Mesenchymal stem cell (in vitro differentiated cells and primary cell): ENCODE measurements at regions not wholly inside any gene's neighbourhood (a gene's known extent, or its start where the extent isn't known, plus 50 kb on each side); places are given as distances from the start of the nearest gene placed in this dataset. TPM values are rescaled to one million over a fixed set of nuclear protein-coding genes. Genes with fewer than 3 reads are reported as not detected.

ENCODE experiments used
- DNase-seq: peaks from one replicate; pipeline ENCODE4 v3.0.0-alpha.2; 2013
- H2AFZ ChIP-seq: one replicate; pipeline ENCODE4 v1.6.1; 2013; ENCODE audit warnings: low read depth, mild to moderate bottlenecking, control low read depth, inconsistent platforms, low read length, moderate library complexity
- H2AK5ac ChIP-seq: 2 replicates; pipeline ENCODE4 v1.6.1; 2013; ENCODE audit warnings: low read length, moderate library complexity, mild to moderate bottlenecking, inconsistent platforms; ENCODE audit not compliant: severe bottlenecking
- H2BK120ac ChIP-seq: one replicate; pipeline ENCODE4 v1.6.1; 2013; ENCODE audit warnings: low read depth, mild to moderate bottlenecking, inconsistent platforms, low read length, moderate library complexity
- H2BK12ac ChIP-seq, 2 experiments: one replicate each; pipeline ENCODE4 v1.6.1; 2013; ENCODE audit warnings: inconsistent platforms in 2 of 2, low read length in 2 of 2, mild to moderate bottlenecking in 2 of 2, moderate library complexity in 2 of 2, control low read depth in 1 of 2
- H2BK15ac ChIP-seq: one replicate; pipeline ENCODE4 v1.6.1; 2013; ENCODE audit warnings: mild to moderate bottlenecking, low read depth, inconsistent platforms; ENCODE audit not compliant: poor library complexity, severe bottlenecking
- H2BK5ac ChIP-seq: 2 replicates; pipeline ENCODE4 v1.6.1; 2013; ENCODE audit warnings: low read depth, mild to moderate bottlenecking, low read length, control low read depth, inconsistent platforms; ENCODE audit not compliant: poor library complexity, severe bottlenecking
- H3K14ac ChIP-seq, 2 experiments: one replicate each; pipeline ENCODE4 v1.6.1; 2013; ENCODE audit warnings: inconsistent platforms in 2 of 2, low read length in 2 of 2, control low read depth in 1 of 2, mild to moderate bottlenecking in 1 of 2, moderate library complexity in 1 of 2
- H3K18ac ChIP-seq, 2 experiments: one replicate each; pipeline ENCODE4 v1.6.1; 2013; ENCODE audit warnings: inconsistent platforms in 2 of 2, low read length in 2 of 2, control low read depth in 1 of 2, low read depth in 1 of 2, mild to moderate bottlenecking in 1 of 2
- H3K23ac ChIP-seq, 2 experiments: one replicate each; pipeline ENCODE4 v1.6.1; 2013; ENCODE audit warnings: inconsistent platforms in 2 of 2, low read length in 2 of 2, mild to moderate bottlenecking in 2 of 2, moderate library complexity in 2 of 2, control low read depth in 1 of 2
- H3K27ac ChIP-seq: 2 replicates; pipeline ENCODE4 v1.5.1; 2013; ENCODE audit warnings: mild to moderate bottlenecking, moderate library complexity, low read length, control low read depth, inconsistent platforms; ENCODE audit not compliant: poor library complexity, severe bottlenecking
- H3K27me3 ChIP-seq, 2 experiments: 2 replicates each; pipeline versions ENCODE4 v1.6.1 to v1.7.0; 2013; ENCODE audit warnings: low read length in 2 of 2, mild to moderate bottlenecking in 2 of 2, moderate library complexity in 2 of 2, control low read depth in 1 of 2, inconsistent platforms in 1 of 2; ENCODE audit not compliant: control insufficient read depth in 1 of 2, insufficient read depth in 1 of 2
- H3K36me3 ChIP-seq, 2 experiments: 2 replicates each; pipeline versions ENCODE4 v1.6.1 to v1.7.0; 2013; ENCODE audit warnings: low read length in 2 of 2, control low read depth in 1 of 2, inconsistent platforms in 1 of 2, low read depth in 1 of 2, mild to moderate bottlenecking in 1 of 2; ENCODE audit not compliant: insufficient read depth in 2 of 2, control insufficient read depth in 1 of 2
- H3K4ac ChIP-seq, 2 experiments: one replicate each; pipeline ENCODE4 v1.6.1; 2013; ENCODE audit warnings: inconsistent platforms in 2 of 2, low read length in 2 of 2, mild to moderate bottlenecking in 2 of 2, moderate library complexity in 2 of 2, control low read depth in 1 of 2, low read depth in 1 of 2
- H3K4me1 ChIP-seq: 2 replicates; pipeline ENCODE4 v1.6.1; 2013; ENCODE audit warnings: low read depth, low read length, control low read depth; ENCODE audit not compliant: control insufficient read depth, insufficient read depth
- H3K4me2 ChIP-seq: 2 replicates; pipeline ENCODE4 v1.6.1; 2013; ENCODE audit warnings: low read length, mild to moderate bottlenecking, inconsistent platforms; ENCODE audit not compliant: poor library complexity, severe bottlenecking
- H3K4me3 ChIP-seq, 2 experiments: 2 replicates each; pipeline versions ENCODE4 v1.5.1 to v1.7.0; 2013; ENCODE audit warnings: low read length in 2 of 2, mild to moderate bottlenecking in 2 of 2, control low read depth in 1 of 2, low read depth in 1 of 2; ENCODE audit not compliant: insufficient read depth in 1 of 2
- H3K79me1 ChIP-seq: replicated peaks from 2 replicates; pipeline ENCODE4 v1.6.1; 2013; ENCODE audit warnings: mild to moderate bottlenecking, control low read depth, low read length, inconsistent platforms; ENCODE audit not compliant: poor library complexity, severe bottlenecking
- H3K9ac ChIP-seq: 2 replicates; pipeline ENCODE4 v1.7.0; 2013; ENCODE audit warnings: mild to moderate bottlenecking, low read length, moderate library complexity
- H3K9me3 ChIP-seq: 2 replicates; pipeline ENCODE4 v1.7.0; 2013; ENCODE audit warnings: mild to moderate bottlenecking, low read length; ENCODE audit not compliant: control insufficient read depth
- H4K8ac ChIP-seq: one replicate; pipeline ENCODE4 v1.6.1; 2013; ENCODE audit warnings: inconsistent platforms, mild to moderate bottlenecking, low read length, moderate library complexity
- H4K91ac ChIP-seq: one replicate; pipeline ENCODE4 v1.6.1; 2013; ENCODE audit warnings: mild to moderate bottlenecking, low read length, inconsistent platforms
- WGBS: methylation state at CpG from one replicate; pipeline ENCODE4 v1.1.7; 2013; ENCODE audit warnings: mixed read lengths; 5-methylcytosine and 5-hydroxymethylcytosine counted together
- small RNA-seq: library from polyadenylated mRNA; stranded (forward); fragments of <200 nt; extraction: miRNeasy Mini kit (QIAGEN cat#:217004); gene quantifications from one replicate; pipeline ENCODE3, GENCODE V24; 2013; ENCODE audit warnings: low read depth

GRCh38 chr5:174667526-174667925 is 56.9 kb upstream of the MSX2 start:
- peaks cover 0 to 16% of the 10 kb centered on the region in 2 experiments for H3K27me3 ChIP-seq

GRCh38 chr5:174668349-174668748 is 56.0 kb upstream of the MSX2 start:
- H3K14ac ChIP-seq = no peak overlapping the region
- no peak overlapping the region for H3K4me2 ChIP-seq
- H3K9me3 ChIP-seq = peaks cover 18% of the 10 kb centered on the region
- H3K23ac ChIP-seq = no peak overlapping the region
- H2BK15ac ChIP-seq = no peak overlapping the region
- no peak overlapping the region for H2BK120ac ChIP-seq
- no peak for DNase-seq
- no peak overlapping the region for H2AFZ ChIP-seq
- no peak overlapping the region for H4K8ac ChIP-seq
- H3K27ac ChIP-seq = no peak overlapping the region
- no peaks in the 10 kb centered on the region for H3K4me1 ChIP-seq
- H3K18ac ChIP-seq = no peak overlapping the region
- no peak overlapping the region for H3K9ac ChIP-seq
- H3K27me3 ChIP-seq = peaks cover 0 to 16% of the 10 kb centered on the region in 2 experiments
- H3K4me3 ChIP-seq = no peak overlapping the region
- no peaks in the 10 kb centered on the region for H3K79me1 ChIP-seq
- H2BK5ac ChIP-seq = no peak overlapping the region
- no peak overlapping the region for H2BK12ac ChIP-seq
- no peak overlapping the region for H4K91ac ChIP-seq
- 84% methylated on average over 3 of the region's 5 CpGs for WGBS
- H3K36me3 ChIP-seq = no peaks in the 10 kb centered on the region
- H2AK5ac ChIP-seq = no peak overlapping the region
- no peak overlapping the region for H3K4ac ChIP-seq

More at GRCh38 chr5:174667526-174667925, 56.9 kb upstream of the MSX2 start:
- Histone ChIP-seq H3K27ac (no peak overlapping the region), H4K8ac (no peak overlapping the region), H3K14ac (no peak overlapping the region), H2BK12ac (no peak overlapping the region), H2AK5ac (no peak overlapping the region), H3K9ac (no peak overlapping the region), H3K4ac (no peak overlapping the region), H2BK15ac (no peak overlapping the region), H4K91ac (no peak overlapping the region), H3K4me2 (no peak overlapping the region), H2BK120ac (no peak overlapping the region), H3K79me1 (no peaks in the 10 kb centered on the region), H3K9me3 (peaks cover 18% of the 10 kb centered on the region), H3K4me1 (no peaks in the 10 kb centered on the region), H3K36me3 (no peaks in the 10 kb centered on the region), H2BK5ac (no peak overlapping the region), H3K4me3 (no peak overlapping the region), H3K18ac (no peak overlapping the region), H3K23ac (no peak overlapping the region), H2AFZ (no peak overlapping the region)
- no peak for DNase-seq
- 94% methylated on average over 2 of the region's 2 CpGs for WGBS

Small RNA genes lying in the stretch of these regions (small RNA-seq; reads per million reads assigned to genes)
- gene HIGD1AP3 (not detected), gene SUMO2P6 (not detected)
